SK-N-SH (cell line): ENCODE measurements at regions not wholly inside any gene's neighbourhood (a gene's known extent, or its start where the extent isn't known, plus 50 kb on each side); places are given as distances from the start of the nearest gene placed in this dataset.

Experiments
- CTCF ChIA-PET: fragments of 300-600, 350-600 bp; formaldehyde crosslinking; extraction: SDS; loops from one replicate; lab custom pipeline; 2021; lab: Yijun Ruan, JAX
- POLR2A ChIA-PET: fragments of 350-600 bp; sonication (Branson Sonifier 250); formaldehyde crosslinking; extraction: SDS; loops from one replicate; lab custom pipeline; 2020; ENCODE audit warnings: antibody characterized with exemption, inconsistent platforms; lab: Yijun Ruan, JAX
- DNase-seq: peaks from one replicate; pipeline ENCODE4 v3.0.0; 2012
- H2AFZ ChIP-seq: fragments of 200-600 bp; sonication (generic); 2 replicates; pipeline ENCODE4 v1.8.1; 2016; ENCODE audit warnings: antibody characterized with exemption, mild to moderate bottlenecking, low read depth
- H3F3A ChIP-seq: fragments of 200-600 bp; sonication (generic); replicated peaks from 2 replicates; pipeline ENCODE3; 2016; ENCODE audit warnings: antibody characterized with exemption, mild to moderate bottlenecking; ENCODE audit not compliant: insufficient read depth
- H3K27ac ChIP-seq, 2 experiments: fragments of 200-500 bp in 1 of 2; fragments of 200-600 bp in 1 of 2; sonication (Bioruptor generic) in 1 of 2; sonication (generic), shearing (Covaris generic) in 1 of 2; 2 replicates each; pipeline versions ENCODE4 v1.5.1 to v1.6.1; 2014 to 2016; ENCODE audit warnings: low read depth in 2 of 2, inconsistent platforms in 1 of 2, low read length in 1 of 2, mild to moderate bottlenecking in 1 of 2, mixed read lengths in 1 of 2
- H3K27me3 ChIP-seq: fragments of 200-600 bp; sonication (generic), shearing (Covaris generic); 2 replicates; pipeline ENCODE4 v1.6.1; 2016; ENCODE audit warnings: mixed run types; ENCODE audit not compliant: insufficient read depth
- H3K36me3 ChIP-seq, 2 experiments: fragments of 200-500 bp in 1 of 2; fragments of 200-600 bp in 1 of 2; sonication (Bioruptor generic) in 1 of 2; sonication (generic) in 1 of 2; replicated peaks in 1 of 2; 2 replicates each; pipeline versions ENCODE3 to v1.5.1; 2014 to 2016; ENCODE audit warnings: low read length in 1 of 2, mild to moderate bottlenecking in 1 of 2; ENCODE audit not compliant: insufficient read depth in 2 of 2, control insufficient read depth in 1 of 2
- H3K4me1 ChIP-seq, 2 experiments: fragments of 200-500 bp in 1 of 2; fragments of 200-600 bp in 1 of 2; sonication (Bioruptor generic) in 1 of 2; sonication (generic), shearing (Covaris generic) in 1 of 2; 2 replicates each; pipeline versions ENCODE4 v1.5.1 to v1.6.1; 2014 to 2016; ENCODE audit warnings: low read depth in 1 of 2, low read length in 1 of 2, mixed run types in 1 of 2; ENCODE audit not compliant: insufficient read depth in 2 of 2, control insufficient read depth in 1 of 2
- H3K4me2 ChIP-seq: fragments of 200-600 bp; sonication (generic), shearing (Covaris generic); 2 replicates; pipeline ENCODE4 v1.6.1; 2017; ENCODE audit warnings: mixed run types
- H3K4me3 ChIP-seq, 2 experiments: fragments of 200-500 bp in 1 of 2; fragments of 200-600 bp in 1 of 2; sonication (Bioruptor generic) in 1 of 2; sonication (generic), shearing (Covaris generic) in 1 of 2; 2 replicates each; pipeline versions ENCODE4 v1.5.1 to v1.8.1; 2014 to 2016; ENCODE audit warnings: low read depth in 2 of 2, inconsistent platforms in 1 of 2, low read length in 1 of 2, mild to moderate bottlenecking in 1 of 2, mixed read lengths in 1 of 2, moderate library complexity in 1 of 2
- H3K79me2 ChIP-seq: fragments of 200-600 bp; sonication (generic); 2 replicates; pipeline ENCODE4 v1.8.1; 2017; ENCODE audit warnings: mild to moderate bottlenecking; ENCODE audit not compliant: insufficient read depth
- H3K9ac ChIP-seq: fragments of 200-600 bp; sonication (generic); 2 replicates; pipeline ENCODE4 v1.6.1; 2017; ENCODE audit warnings: mixed run types
- H3K9me2 ChIP-seq: fragments of 200-600 bp; sonication (generic); 2 replicates; pipeline ENCODE4 v1.6.1; 2017; ENCODE audit warnings: mixed run types
- H3K9me3 ChIP-seq: fragments of 200-600 bp; sonication (generic); 2 replicates; pipeline ENCODE4 v1.6.1; 2017; ENCODE audit warnings: mixed run types, mild to moderate bottlenecking, moderate library complexity
- H4K20me1 ChIP-seq: fragments of 200-600 bp; sonication (generic); 2 replicates; pipeline ENCODE4 v1.6.1; 2017; ENCODE audit warnings: mild to moderate bottlenecking, mixed run types; ENCODE audit not compliant: insufficient read depth
- CHD2 ChIP-seq: fragments of 150-350 bp; IDR thresholded peaks from 2 replicates; pipeline ENCODE4 v1.6.1; 2018; ENCODE audit warnings: low read length; ENCODE audit not compliant: partially characterized antibody
- CTCF ChIP-seq: fragments of 200-600 bp; sonication (generic); IDR thresholded peaks from 2 replicates; pipeline ENCODE4 v1.6.1; 2017; ENCODE audit warnings: antibody characterized with exemption, mild to moderate bottlenecking, moderate library complexity
- ELF1 ChIP-seq: IDR thresholded peaks from 2 replicates; pipeline ENCODE4 v1.4.0; 2012
- EZH2phosphoT487 ChIP-seq: fragments of 200-600 bp; sonication (generic); IDR thresholded peaks from 2 replicates; pipeline ENCODE4 v1.6.1; 2017; ENCODE audit warnings: low read depth, mixed run types, mild to moderate bottlenecking, antibody characterized with exemption, moderate library complexity, borderline replicate concordance
- FOXJ3 ChIP-seq: sonication (generic); formaldehyde crosslinking; IDR thresholded peaks from 2 replicates; pipeline ENCODE4 v1.5.1; 2020; ENCODE audit warnings: mild to moderate bottlenecking, missing genetic modification reagents
- GABPA ChIP-seq: IDR thresholded peaks from 2 replicates; pipeline ENCODE4 v1.4.0; 2012; ENCODE audit warnings: low read depth, mild to moderate bottlenecking
- JUND ChIP-seq: IDR thresholded peaks from 2 replicates; pipeline ENCODE4 v1.4.0; 2012
- MEF2A ChIP-seq: IDR thresholded peaks from 2 replicates; pipeline ENCODE4 v1.4.0; 2012; ENCODE audit warnings: low read depth, borderline replicate concordance
- MXI1 ChIP-seq: IDR thresholded peaks from 2 replicates; pipeline ENCODE4 v1.6.1; 2012; ENCODE audit warnings: mild to moderate bottlenecking, low read depth, low read length, improper control_type of control experiment
- NFIC ChIP-seq: IDR thresholded peaks from 2 replicates; pipeline ENCODE4 v1.4.0; 2012; ENCODE audit warnings: borderline replicate concordance
- RCOR1 ChIP-seq: fragments of 150-350 bp; IDR thresholded peaks from 2 replicates; pipeline ENCODE4 v1.6.1; 2017; ENCODE audit warnings: antibody characterized with exemption, low read length
- REST ChIP-seq: IDR thresholded peaks from 2 replicates; pipeline ENCODE4 v1.6.1; 2012; ENCODE audit warnings: mild to moderate bottlenecking, low read depth, low read length, moderate library complexity
- SIN3A ChIP-seq: IDR thresholded peaks from 2 replicates; pipeline ENCODE4 v1.6.1; 2012; ENCODE audit warnings: low read depth, mild to moderate bottlenecking, low read length, moderate library complexity, borderline replicate concordance
- TCF12 ChIP-seq: IDR thresholded peaks from 2 replicates; pipeline ENCODE4 v1.4.0; 2012
- TEAD4 ChIP-seq: IDR thresholded peaks from 2 replicates; pipeline ENCODE4 v1.4.0; 2012; ENCODE audit warnings: mild to moderate bottlenecking, borderline replicate concordance; ENCODE audit not compliant: insufficient read depth
- WGBS: methylation state at CpG from one replicate; pipeline ENCODE4 v1.1.6; 2017; ENCODE audit warnings: low lambda C conversion rate; 5-methylcytosine and 5-hydroxymethylcytosine counted together

- Histone ChIP-seq H3K4me2 (no peak overlapping the region), H2AFZ (no peak overlapping the region), H4K20me1 (0 out of 2 replicates have a peak, but pooled peaks cover 3% of the 10 kb centered on the region), H3F3A (no peaks in the 10 kb centered on the region), H3K4me1 (no peaks in the 10 kb centered on the region), H3K27ac (no peak overlapping the region), H3K4me3 (no peak overlapping the region), H3K27me3 (no peaks in the 10 kb centered on the region), H3K9me2 (no peaks in the 10 kb centered on the region; the same call in 1 of the 2 replicates), H3K36me3 (no peaks in the 10 kb centered on the region), H3K9ac (no peak overlapping the region), H3K9me3 (no peaks in the 10 kb centered on the region), H3K79me2 (no peaks in the 10 kb centered on the region)
- no peak for TF ChIP-seq GABPA
- TF ChIP-seq MXI1, result no peak
- no peak for TF ChIP-seq TEAD4
- no peak for TF ChIP-seq NFIC
- TF ChIP-seq MEF2A, result no peak
- TF ChIP-seq RCOR1, result no peak
- no peak for TF ChIP-seq SIN3A
- no peak for TF ChIP-seq TCF12
- no peak for TF ChIP-seq CHD2
- no peak for TF ChIP-seq FOXJ3 (CRISPR knock-in tag)
- no peak for TF ChIP-seq JUND
- TF ChIP-seq ELF1, result no peak
- no peak for TF ChIP-seq CTCF
- TF ChIP-seq REST, result no peak
- TF ChIP-seq EZH2phosphoT487, result no peak
- ChIA-PET CTCF (interaction anchor here (1.3 kb wide), 1 partner anchor 18 kb away, joined by 4 read pairs; no protein-coding TSS in a partner anchor), POLR2A (no interaction called here)
- no peak for DNase-seq
- 20% methylated on average over 3 of the region's 3 CpGs for WGBS
Observed at GRCh38 chr2:204126705-204127104, 190.1 kb downstream of the ICOS start.
